HG02870 (cell line): ENCODE measurements at regions not wholly inside any gene's neighbourhood (a gene's known extent, or its start where the extent isn't known, plus 50 kb on each side); places are given as distances from the start of the nearest gene placed in this dataset.

Experiments
- ATAC-seq: cut with Tn5 transposase; IDR thresholded peaks from one replicate; pipeline ENCODE4 v1.9.1; 2021; ENCODE audit warnings: mild to moderate bottlenecking, moderate library complexity; ENCODE audit not compliant: unreplicated experiment

GRCh38 chr3:99458013-99458412 is 180.4 kb upstream of the COL8A1 start:
- peak; percentile 91 for ATAC-seq

GRCh38 chr3:99442599-99442998 is 195.8 kb upstream of the COL8A1 start:
- no peak for ATAC-seq

- no peak for ATAC-seq
These were observed 198.5 kb upstream of the COL8A1 start for GRCh38 chr3:99439892-99440291.

DNA sequence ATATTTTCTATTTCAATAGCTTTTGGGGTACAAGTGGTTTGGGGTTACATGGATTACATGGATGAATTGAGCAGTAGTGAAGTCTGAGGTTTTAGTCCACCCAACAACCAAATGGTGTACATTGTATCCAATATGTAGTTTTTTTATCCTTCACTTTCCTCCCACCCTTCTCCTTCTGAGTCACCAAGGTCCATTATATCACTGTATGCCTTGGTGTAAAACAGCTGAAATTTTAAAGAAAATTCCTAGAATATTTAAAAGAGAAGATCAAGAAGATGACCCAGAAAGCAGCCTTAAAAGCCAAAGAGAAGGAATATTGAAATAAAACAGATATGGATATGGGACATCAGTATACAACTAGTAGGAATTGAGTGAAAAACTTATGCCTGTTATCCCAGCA is 204.2 kb upstream of the COL8A1 start:
- no peak for ATAC-seq

DNA sequence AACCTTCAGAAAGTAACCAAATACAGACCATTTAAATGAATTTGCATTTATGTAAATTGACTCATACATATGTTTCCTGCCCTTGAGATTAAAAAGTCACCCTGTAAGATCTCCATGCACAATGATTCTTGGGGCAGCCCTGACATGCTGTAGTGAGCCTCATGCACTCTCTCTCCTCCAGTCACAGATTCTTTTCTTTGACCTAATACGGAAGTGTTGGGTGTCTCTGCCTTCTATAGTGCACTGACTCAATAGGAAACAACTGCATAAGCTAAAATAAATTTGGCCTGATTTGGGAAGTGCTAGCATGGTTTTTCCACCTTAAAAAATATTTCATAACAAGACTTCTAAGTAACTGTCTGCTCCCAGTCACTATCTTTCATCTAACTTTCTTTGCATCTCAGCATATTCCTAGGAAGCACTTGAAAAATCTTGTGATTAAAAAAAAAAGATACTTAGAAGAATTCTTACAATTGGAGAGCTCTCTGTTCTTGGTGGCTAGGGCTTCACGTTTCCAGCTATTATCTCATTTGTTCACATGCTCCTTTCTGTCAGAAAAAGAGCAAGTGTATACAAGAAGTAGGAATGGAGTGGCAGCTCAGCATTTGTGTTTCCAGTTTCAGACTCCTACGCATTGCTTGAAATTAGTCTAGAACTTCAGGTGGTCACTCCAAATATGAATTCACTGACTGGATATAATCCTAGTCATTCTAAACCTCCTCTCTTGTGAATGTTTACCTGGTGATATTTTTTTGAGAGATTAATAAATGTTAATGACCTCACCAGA is 207.9 kb upstream of the COL8A1 start:
- peak; percentile 77 for ATAC-seq

DNA sequence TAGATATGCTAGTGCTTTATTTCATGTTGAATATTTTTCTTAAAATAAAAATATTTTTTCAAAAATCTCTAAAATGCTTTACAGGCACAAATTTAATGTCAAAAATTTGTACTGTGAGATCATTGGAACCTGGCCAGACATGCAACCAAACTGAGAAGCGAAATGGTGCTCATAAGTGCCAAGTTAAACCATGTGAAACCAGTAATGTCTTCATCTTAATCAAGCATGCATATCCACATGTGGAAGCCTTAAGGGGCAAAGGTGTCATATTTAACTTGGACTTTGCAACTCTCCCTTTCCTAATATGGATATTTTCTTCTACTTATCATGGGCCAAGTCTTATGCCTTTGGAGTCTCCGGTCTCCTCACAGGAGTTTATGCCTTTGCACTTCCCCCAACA is 208.9 kb upstream of the COL8A1 start:
- no peak for ATAC-seq

GRCh38 chr3:99425930-99426329 is 212.5 kb upstream of the COL8A1 start:
- no peak for ATAC-seq

- ATAC-seq: peak; percentile 24
These were observed 219.3 kb upstream of the COL8A1 start for GRCh38 chr3:99419116-99419515.

DNA sequence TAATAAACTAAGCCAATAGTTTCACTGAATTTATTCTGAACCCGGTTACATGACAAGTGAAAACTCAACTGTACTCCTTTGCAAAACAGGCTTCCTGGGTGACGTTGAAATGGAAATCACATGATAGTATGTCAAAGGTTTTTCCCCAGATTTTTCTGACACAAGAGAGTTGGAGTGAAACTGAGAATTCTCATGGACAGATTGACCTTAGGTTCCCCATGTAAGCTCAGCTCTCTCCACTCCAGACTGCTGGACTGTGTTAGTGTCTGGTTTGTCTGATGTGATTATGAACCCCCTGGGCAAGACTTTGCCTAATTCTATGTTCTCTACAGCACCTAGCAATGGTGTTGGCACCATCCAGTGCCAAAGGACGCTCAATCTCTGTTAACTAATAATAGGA is 219.7 kb upstream of the COL8A1 start:
- ATAC-seq: peak; percentile 79

DNA sequence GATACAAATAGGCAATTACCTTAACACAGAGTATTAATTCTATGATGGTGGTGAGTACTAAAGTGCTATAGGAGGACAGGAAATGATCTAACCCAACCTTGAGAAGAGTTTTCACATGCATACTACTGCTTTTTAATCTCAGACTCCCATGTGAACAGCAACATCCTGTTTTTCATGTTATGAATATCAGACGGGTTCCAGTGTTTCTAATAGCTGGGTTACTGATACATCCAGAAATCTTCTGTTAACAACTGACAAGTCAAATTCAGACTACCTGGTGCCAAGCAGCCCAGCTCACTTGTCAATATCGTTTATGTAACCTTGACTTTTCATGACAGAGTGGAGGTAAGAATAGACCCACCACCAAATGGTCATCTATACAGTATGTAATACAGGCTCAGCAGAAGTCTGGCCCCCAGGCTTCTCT is 220.2 kb upstream of the COL8A1 start:
- ATAC-seq: peak; percentile 65

GRCh38 chr3:99413504-99413903 is 224.9 kb upstream of the COL8A1 start:
- ATAC-seq: no peak

GRCh38 chr3:99410789-99411311 is 227.5 kb upstream of the COL8A1 start:
- peak; percentile 57 for ATAC-seq

DNA sequence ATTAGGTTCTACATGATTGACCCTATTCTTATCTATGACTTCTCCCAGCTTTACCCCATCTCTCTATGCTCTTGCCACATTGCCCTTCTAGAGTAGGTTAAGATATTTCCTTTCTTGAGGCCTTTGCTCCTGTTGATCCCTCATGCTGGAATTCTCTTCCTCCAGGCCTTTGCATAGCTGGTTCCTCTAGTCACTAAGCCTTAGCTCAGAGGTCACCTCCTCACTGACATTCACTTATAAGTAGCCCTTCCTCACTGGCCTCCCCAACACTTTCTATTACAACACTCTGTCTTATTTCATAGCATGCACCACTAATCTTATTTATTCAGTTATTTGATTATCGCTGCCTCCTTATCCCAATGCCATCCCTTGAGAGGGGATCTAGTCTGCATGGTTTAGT is 228.4 kb upstream of the COL8A1 start:
- ATAC-seq: peak; percentile 7

DNA sequence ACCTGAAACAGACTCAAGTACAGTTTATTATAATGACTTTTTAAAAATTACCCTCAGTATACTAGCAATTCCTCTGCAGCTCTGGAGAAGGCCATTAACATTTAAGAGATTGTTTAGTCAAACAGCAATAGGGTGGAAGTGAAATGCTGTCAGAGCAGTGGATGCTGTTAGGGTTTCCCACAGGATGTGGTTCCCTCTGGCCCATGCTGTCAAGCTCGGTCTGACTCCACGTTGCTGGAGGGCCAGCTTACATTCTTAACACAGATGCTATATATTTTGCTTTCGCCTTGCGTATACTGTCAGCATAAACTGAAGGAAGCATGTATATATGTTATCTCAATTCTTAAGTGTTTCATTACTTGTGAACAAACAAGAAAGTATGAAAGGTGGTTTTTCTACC is 231.1 kb upstream of the COL8A1 start:
- ATAC-seq: peak; percentile 61

GRCh38 chr3:99402755-99403154 is 235.6 kb upstream of the COL8A1 start:
- no peak for ATAC-seq

DNA sequence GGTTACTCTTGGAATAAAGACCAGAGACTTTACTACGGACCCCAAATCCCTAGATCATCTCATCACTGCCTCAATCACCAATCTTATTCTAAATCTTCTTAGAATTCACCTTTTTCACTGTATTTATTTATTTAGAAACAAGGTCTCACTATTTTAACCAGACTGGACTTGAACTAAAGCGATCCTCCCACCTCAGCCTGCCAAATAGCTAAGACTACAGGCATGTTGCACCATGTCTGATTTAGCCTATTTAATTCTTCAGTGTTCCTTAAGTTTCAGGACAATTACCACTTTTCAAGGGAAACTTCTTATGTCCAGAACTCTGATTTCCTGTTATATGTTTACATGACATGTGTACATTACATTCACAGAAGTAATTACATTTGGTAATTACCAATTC is 238.0 kb upstream of the COL8A1 start:
- no peak for ATAC-seq

DNA sequence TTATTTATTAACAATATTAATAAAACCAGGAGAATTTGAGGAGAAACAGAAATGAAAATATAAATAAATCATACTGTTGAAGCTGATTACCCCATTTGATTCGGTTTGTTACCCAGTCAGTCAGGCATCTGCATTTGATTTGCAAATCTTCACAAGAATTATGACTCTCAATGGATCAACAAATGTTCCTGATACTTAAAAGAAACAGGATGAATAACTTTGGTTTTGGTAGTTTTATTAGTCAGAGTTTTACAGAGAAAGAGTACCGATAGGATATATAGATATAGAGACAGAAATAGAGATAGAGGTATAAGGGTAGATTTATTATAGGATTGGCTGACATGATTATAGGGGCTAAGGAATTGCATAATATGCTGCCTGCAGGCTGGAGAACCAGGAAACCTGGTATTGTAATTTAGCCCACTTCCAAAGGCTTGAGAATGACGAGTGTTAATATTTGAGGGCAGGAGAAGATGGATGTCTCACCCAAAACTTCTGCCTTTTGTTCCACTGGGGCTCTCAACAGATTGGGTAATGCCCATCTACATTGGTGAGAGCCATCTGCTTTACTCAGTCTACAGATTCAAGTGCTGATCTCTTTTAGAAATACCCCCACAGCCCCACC is 241.6 kb upstream of the COL8A1 start:
- no peak for ATAC-seq

GRCh38 chr3:99394831-99395778 is 243.3 kb upstream of the COL8A1 start:
- ATAC-seq: no peak

DNA sequence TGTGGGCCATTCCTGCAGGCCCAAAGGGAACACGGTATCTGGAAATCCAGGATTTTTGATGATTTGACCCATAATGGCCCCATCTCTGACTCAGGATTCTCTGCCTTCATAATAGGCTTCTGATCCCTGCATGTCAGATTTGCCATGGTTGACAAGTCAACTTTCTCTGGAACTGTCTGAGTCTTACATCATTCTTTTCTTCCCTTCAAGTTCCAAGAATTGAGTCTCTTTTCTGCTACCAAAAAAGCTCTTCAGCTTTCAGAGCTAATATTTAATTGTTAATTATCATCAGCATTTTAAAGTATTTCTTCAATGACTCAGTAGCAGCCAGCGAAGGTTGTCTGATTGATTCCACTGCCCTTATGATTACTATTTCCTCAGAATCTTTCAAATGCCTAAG is 244.4 kb upstream of the COL8A1 start:
- no peak for ATAC-seq

DNA sequence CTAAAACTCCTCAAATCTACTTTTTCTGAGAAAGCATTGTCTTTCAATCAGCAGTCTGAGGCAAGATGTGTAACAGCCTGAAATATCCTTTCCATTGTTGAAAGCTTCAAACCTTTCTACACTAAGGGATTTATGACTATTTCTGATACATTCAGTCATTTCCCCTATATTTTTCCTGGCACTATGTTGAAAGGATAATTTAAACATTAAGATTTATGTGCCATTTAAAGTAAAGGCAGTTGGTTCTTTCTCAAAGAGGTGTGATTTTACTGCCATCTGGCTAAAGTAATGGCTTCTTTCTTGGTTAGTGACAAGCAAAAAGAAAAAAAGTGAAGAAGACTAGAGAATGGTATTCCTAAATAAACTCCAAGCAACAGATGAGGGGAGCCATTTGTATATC is 249.6 kb upstream of the COL8A1 start:
- ATAC-seq: no peak

DNA sequence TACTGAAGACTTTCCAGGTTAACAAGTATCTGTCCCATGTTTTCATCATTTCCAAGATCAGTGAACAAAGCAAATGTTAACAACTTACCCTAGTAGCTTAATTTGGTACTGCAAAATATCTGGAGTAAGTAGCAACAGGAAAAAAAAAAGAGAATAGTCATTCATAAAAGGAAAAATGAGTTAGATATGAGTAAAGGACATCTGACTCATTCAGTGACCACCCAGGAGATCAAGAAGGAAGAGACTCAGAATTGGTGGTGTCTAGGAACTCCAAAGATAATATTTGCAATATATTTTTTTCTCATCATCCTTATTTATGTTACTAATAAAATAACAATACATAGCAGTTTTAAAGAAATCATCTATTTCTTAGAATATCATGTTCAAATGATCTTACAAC is 253.8 kb upstream of the COL8A1 start:
- no peak for ATAC-seq
